CD4-positive, alpha-beta T cell treated with Interleukin-2 at 100 ng/mL for 4 hours (primary cell): ENCODE measurements at regions not wholly inside any gene's neighbourhood (a gene's known extent, or its start where the extent isn't known, plus 50 kb on each side); places are given as distances from the start of the nearest gene placed in this dataset.
"Not testable (repeated sequence)": the region's sequence is repeated elsewhere in the genome, so short reads cannot be mapped to it uniquely, and the experiment has no call there.

ENCODE experiments used
- DNase-seq: peaks from one replicate; pipeline ENCODE4 v3.0.0-alpha.2; 2020; ENCODE audit warnings: low spot score

- no peak for DNase-seq
Observed at GRCh38 chr13:81139987-81140386, 799.1 kb upstream of the SPRY2 start.

- DNase-seq = no peak
Observed at GRCh38 chr13:81138353-81138980, 797.5 kb upstream of the SPRY2 start.

- DNase-seq = no peak
Observed at GRCh38 chr13:81133066-81133465, 792.1 kb upstream of the SPRY2 start.

GRCh38 chr13:81117416-81117815 lies 776.5 kb upstream of the SPRY2 start:
- no peak for DNase-seq

GRCh38 chr13:81116461-81117282 lies 775.7 kb upstream of the SPRY2 start:
- DNase-seq = no peak

GRCh38 chr13:81109026-81109425 lies 768.1 kb upstream of the SPRY2 start:
- no peak for DNase-seq

- DNase-seq = no peak
Observed at GRCh38 chr13:81106348-81106747, 765.4 kb upstream of the SPRY2 start.

GRCh38 chr13:81104035-81104715 lies 763.2 kb upstream of the SPRY2 start:
- no peak for DNase-seq

GRCh38 chr13:81102066-81102465 lies 761.1 kb upstream of the SPRY2 start:
- DNase-seq = not testable (repeated sequence)

- DNase-seq = no peak
Observed at GRCh38 chr13:81089371-81090157, 748.6 kb upstream of the SPRY2 start.

GRCh38 chr13:81080911-81081454 lies 740.1 kb upstream of the SPRY2 start:
- DNase-seq = no peak

- no peak for DNase-seq
Observed at GRCh38 chr13:81078048-81078447, 737.1 kb upstream of the SPRY2 start.

- not testable (repeated sequence) for DNase-seq
Observed at GRCh38 chr13:81069822-81070221, 728.9 kb upstream of the SPRY2 start.

- DNase-seq = no peak
Observed at GRCh38 chr13:81058916-81059290, 718.0 kb upstream of the SPRY2 start.

- DNase-seq = no peak
Observed at GRCh38 chr13:81058211-81058915, 717.4 kb upstream of the SPRY2 start.

- DNase-seq = no peak
Observed at GRCh38 chr13:81051873-81052272, 710.9 kb upstream of the SPRY2 start.

GRCh38 chr13:81048026-81048461 lies 707.1 kb upstream of the SPRY2 start:
- no peak for DNase-seq

- DNase-seq = no peak
Observed at GRCh38 chr13:81041761-81042160, 700.8 kb upstream of the SPRY2 start.

GRCh38 chr13:81031996-81032395 lies 691.1 kb upstream of the SPRY2 start:
- DNase-seq = no peak

GRCh38 chr13:81025091-81025490 lies 684.2 kb upstream of the SPRY2 start:
- DNase-seq = no peak

GRCh38 chr13:81021284-81021840 lies 680.4 kb upstream of the SPRY2 start:
- no peak for DNase-seq
